Upper lobe of left lung (tissue), 6 donors: ENCODE measurements at regions not wholly inside any gene's neighbourhood (a gene's known extent, or its start where the extent isn't known, plus 50 kb on each side); places are given as distances from the start of the nearest gene placed in this dataset.

Experiments used
- ATAC-seq, 2 donors: fragments of 200-7000 bp; cut with Tn5 transposase; one replicate each; pipeline ENCODE4 v1.9.1; 2022; ENCODE audit warnings: mild to moderate bottlenecking in 2 of 2, moderate library complexity in 2 of 2; ENCODE audit not compliant: low FRiP score in 2 of 2
- DNase-seq, 2 donors: peaks; one replicate each; pipeline ENCODE4 v3.0.0-alpha.2; 2019 to 2020
- H3K27ac ChIP-seq, 4 donors: fragments of 200-600 bp; sonication (generic); one replicate each; pipeline ENCODE4 v1.5.1; 2016 to 2019
- H3K27me3 ChIP-seq, 4 donors: fragments of 200-600 bp; sonication (generic); one replicate each; pipeline ENCODE4 v1.5.1; 2017 to 2019
- H3K36me3 ChIP-seq, 4 donors: fragments of 200-600 bp; sonication (generic); one replicate each; pipeline ENCODE4 v1.5.1; 2016 to 2019
- H3K4me1 ChIP-seq, 4 donors: fragments of 200-600 bp; sonication (generic); one replicate each; pipeline ENCODE4 v1.5.1; 2018 to 2019
- H3K4me3 ChIP-seq, 4 donors: fragments of 200-600 bp; sonication (generic); one replicate each; pipeline ENCODE4 v1.5.1; 2017 to 2019; ENCODE audit warnings: mild to moderate bottlenecking in 2 of 4, moderate library complexity in 1 of 4
- H3K9me3 ChIP-seq, 4 donors: fragments of 200-600 bp; sonication (generic); one replicate each; pipeline ENCODE4 v1.5.1; 2018 to 2019
- CTCF ChIP-seq, 6 experiments: fragments of 450-650 bp in 4 of 6; fragments of 200-600 bp in 2 of 6; sonication (generic) in 2 of 6; IDR thresholded peaks; one replicate each; pipeline ENCODE4 v1.5.1; 2016 to 2019; ENCODE audit warnings: antibody characterized with exemption in 6 of 6
- EP300 ChIP-seq, 4 donors: sonication (generic); formaldehyde crosslinking; IDR thresholded peaks; one replicate each; pipeline ENCODE4 v1.5.1; 2017; ENCODE audit warnings: antibody characterized with exemption in 4 of 4, control low read depth in 2 of 4
- POLR2A ChIP-seq, 4 donors: fragments of 450-650 bp; IDR thresholded peaks; one replicate each; pipeline ENCODE4 v1.5.1; 2016 to 2017; ENCODE audit warnings: antibody characterized with exemption in 4 of 4, mild to moderate bottlenecking in 2 of 4
- POLR2AphosphoS5 ChIP-seq, 2 donors: sonication (generic); formaldehyde crosslinking; IDR thresholded peaks; one replicate each; pipeline ENCODE4 v1.5.1; 2017; ENCODE audit warnings: antibody characterized with exemption in 2 of 2
- WGBS, 2 donors: methylation state at CpG; one replicate each; pipeline ENCODE4 v1.1.5; 2017 to 2018; 5-methylcytosine and 5-hydroxymethylcytosine counted together
- donor health status: DM: no; HTN: no; CAD: no; lungs with moderate emphysema.
- donor health status: DM: no; HTN: yes; CAD: no; lungs with severe emphysema.

GRCh38 chr2:221276601-221277000 lies 295.5 kb downstream of the EPHA4 start:
- ATAC-seq = no peak
- WGBS, 2 donors = 83% methylated on average over 2 of the region's 2 CpGs
- no peaks in the 10 kb centered on the region for H3K27me3 ChIP-seq

DNA sequence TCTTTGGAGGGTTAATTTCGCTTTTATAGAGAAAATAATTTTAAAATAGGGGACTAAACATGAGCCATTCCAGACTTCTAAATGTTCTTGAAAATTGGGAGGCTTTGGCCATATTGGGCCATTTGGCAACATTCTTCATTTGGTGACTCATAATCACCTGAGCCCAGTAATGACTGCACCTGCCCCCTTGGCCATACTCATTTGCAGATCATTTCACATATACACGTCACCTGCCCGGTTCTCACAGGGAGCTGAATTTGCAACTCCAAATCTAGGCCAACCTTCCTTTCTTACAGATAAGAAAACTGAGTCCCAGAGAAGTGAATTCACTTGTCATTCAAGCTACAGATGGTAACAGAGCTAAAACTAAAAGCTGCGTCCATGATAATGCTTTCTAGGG lies 289.7 kb downstream of the EPHA4 start:
- DNase-seq = no peak
- no peaks in the 10 kb centered on the region for H3K36me3 ChIP-seq
- no peak overlapping the region for H3K27ac ChIP-seq
- no peak for ATAC-seq
- TF ChIP-seq EP300 (IDR thresholded peaks at IDR 0.05) (no peak), POLR2AphosphoS5 (IDR thresholded peaks at IDR 0.05) (no peak)
- H3K27me3 ChIP-seq = no peaks in the 10 kb centered on the region
- no peak overlapping the region for H3K4me3 ChIP-seq
- no peaks in the 10 kb centered on the region for H3K4me1 ChIP-seq
- 93 to 94% methylated on average over 4 of the region's 4 CpGs for WGBS, 2 donors
- H3K9me3 ChIP-seq = no peaks in the 10 kb centered on the region

More at GRCh38 chr2:221276601-221277000, 295.5 kb downstream of the EPHA4 start:
- Histone ChIP-seq H3K4me1 (no peaks in the 10 kb centered on the region), H3K9me3 (no peaks in the 10 kb centered on the region), H3K4me3 (no peak overlapping the region), H3K36me3 (no peaks in the 10 kb centered on the region), H3K27ac (no peak overlapping the region)
- TF ChIP-seq EP300 (IDR thresholded peaks at IDR 0.05) (no peak), POLR2AphosphoS5 (IDR thresholded peaks at IDR 0.05) (no peak), CTCF (IDR thresholded peaks at IDR 0.05) (no peak), POLR2A (IDR thresholded peaks at IDR 0.05) (no peak)
- no peak for DNase-seq

DNA sequence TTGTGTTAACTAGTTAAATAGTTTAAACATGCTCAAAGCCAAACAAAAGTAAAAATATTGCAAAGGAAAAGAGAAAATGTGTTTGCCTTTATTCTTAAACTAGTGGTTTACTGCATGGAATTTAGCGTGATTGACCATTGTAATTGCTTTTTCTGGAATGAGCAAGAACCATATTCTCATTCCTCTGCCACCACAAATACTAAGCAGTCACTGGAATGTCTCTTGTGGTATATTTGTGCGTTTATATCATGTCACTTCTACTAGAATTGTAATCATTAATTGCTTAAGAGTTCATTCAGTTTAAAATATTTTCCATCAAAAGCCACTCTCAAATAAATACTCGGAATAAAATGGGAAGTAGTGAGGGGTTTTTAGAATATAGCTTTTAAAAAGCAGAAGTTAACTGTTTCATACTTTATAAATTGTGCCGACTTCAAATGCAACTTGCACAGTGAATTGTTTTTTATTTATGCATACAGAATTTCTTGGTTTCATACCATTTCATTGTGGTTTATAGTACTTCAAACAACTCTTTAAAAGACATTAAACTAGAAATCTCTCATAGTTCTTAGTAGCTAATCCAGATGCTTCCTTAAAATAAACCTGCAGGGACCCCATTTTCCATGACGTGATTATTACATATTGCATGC lies 288.1 kb downstream of the EPHA4 start:
- DNase-seq = no peak
- WGBS, 2 donors = 57 to 59% methylated on average over 5 of the region's 5 CpGs
- H3K27me3 ChIP-seq = no peaks in the 10 kb centered on the region
- no peaks in the 10 kb centered on the region for H3K4me1 ChIP-seq
- no peak overlapping the region for H3K4me3 ChIP-seq
- H3K36me3 ChIP-seq = no peaks in the 10 kb centered on the region
- ATAC-seq = no peak
- H3K27ac ChIP-seq = no peak overlapping the region
- TF ChIP-seq POLR2AphosphoS5 (IDR thresholded peaks at IDR 0.05) (no peak), POLR2A (IDR thresholded peaks at IDR 0.05) (no peak), CTCF (IDR thresholded peaks at IDR 0.05) (no peak), EP300 (IDR thresholded peaks at IDR 0.05) (no peak)
- no peaks in the 10 kb centered on the region for H3K9me3 ChIP-seq

DNA sequence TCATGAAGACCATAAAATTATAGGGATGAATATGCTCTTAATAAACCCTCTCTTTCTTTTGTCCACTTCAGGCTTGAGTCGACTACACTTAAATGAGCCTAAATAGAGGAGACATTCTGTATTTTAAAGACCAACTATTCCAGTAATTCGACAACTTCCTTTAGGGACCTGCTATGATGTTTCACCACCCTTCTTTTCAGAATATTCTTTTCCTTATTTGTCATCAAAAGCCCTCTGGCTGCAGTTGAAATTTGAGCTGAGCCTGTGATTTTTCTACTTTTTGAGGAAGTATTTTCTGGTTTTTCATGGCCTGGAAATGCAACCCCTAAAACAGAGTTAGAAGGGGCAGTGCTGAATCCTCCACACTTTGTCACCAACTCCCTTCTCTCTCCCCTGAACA lies 287.0 kb downstream of the EPHA4 start:
- Histone ChIP-seq H3K4me3 (no peak overlapping the region), H3K27ac (no peak overlapping the region), H3K4me1 (no peaks in the 10 kb centered on the region), H3K36me3 (no peaks in the 10 kb centered on the region), H3K9me3 (no peaks in the 10 kb centered on the region), H3K27me3 (no peaks in the 10 kb centered on the region)
- ATAC-seq (no peak), DNase-seq (no peak)
- no peak for TF ChIP-seq EP300 (IDR thresholded peaks at IDR 0.05)
- no peak for TF ChIP-seq POLR2AphosphoS5 (IDR thresholded peaks at IDR 0.05)
- TF ChIP-seq CTCF (IDR thresholded peaks at IDR 0.05) = no peak
- TF ChIP-seq POLR2A (IDR thresholded peaks at IDR 0.05) = no peak
- 66 to 77% methylated on average over 2 of the region's 2 CpGs for WGBS, 2 donors

GRCh38 chr2:221286406-221286805 lies 285.7 kb downstream of the EPHA4 start:
- no peaks in the 10 kb centered on the region for H3K9me3 ChIP-seq
- no peaks in the 10 kb centered on the region for H3K27me3 ChIP-seq
- H3K4me3 ChIP-seq = no peak overlapping the region
- no peak for ATAC-seq
- no peak for DNase-seq
- TF ChIP-seq POLR2A (IDR thresholded peaks at IDR 0.05) (no peak), POLR2AphosphoS5 (IDR thresholded peaks at IDR 0.05) (no peak), EP300 (IDR thresholded peaks at IDR 0.05) (no peak), CTCF (IDR thresholded peaks at IDR 0.05) (no peak)
- no peak overlapping the region for H3K27ac ChIP-seq
- H3K4me1 ChIP-seq = no peaks in the 10 kb centered on the region
- H3K36me3 ChIP-seq = no peaks in the 10 kb centered on the region
